ENCODE measurements at regions not wholly inside any gene's neighbourhood (a gene's known extent, or its start where the extent isn't known, plus 50 kb on each side); places are given as distances from the start of the nearest gene placed in this dataset.

- Histone ChIP-seq H3K9me2 (ENCODE audit: insufficient read depth) (no peaks in the 10 kb centered on the region), H3F3A (replicated peaks; ENCODE audit: low read depth) (no peaks in the 10 kb centered on the region), H3K27ac (ENCODE audit: low read depth) (no peak overlapping the region), H3K4me2 (no peak overlapping the region), H3K79me2 (replicated peaks; ENCODE audit: insufficient read depth) (no peaks in the 10 kb centered on the region), H3K4me1 (ENCODE audit: insufficient read depth) (no peaks in the 10 kb centered on the region), H3K4me3 (no peak overlapping the region), H3K27me3 (ENCODE audit: insufficient read depth) (no peaks in the 10 kb centered on the region), H2AFZ (peak overlapping the region; percentile 76), H4K20me1 (replicated peaks; ENCODE audit: insufficient read depth) (no peaks in the 10 kb centered on the region), H3K36me3 (ENCODE audit: insufficient read depth) (no peaks in the 10 kb centered on the region)
- H3K27me3 Mint-ChIP-seq (ENCODE audit: insufficient read depth, low read depth, poor library complexity), result peaks cover 5% of the 10 kb centered on the region
- DNase-seq (ENCODE audit: low spot score) (no peak), ATAC-seq (peak; percentile 26; the same call in 2 of the 3 replicates)
- no peaks in the 10 kb centered on the region; the same call in 1 of the 3 replicates for H3K9me3 Mint-ChIP-seq
- no peak for TF ChIP-seq ZNF331 (CRISPR knock-in tag; IDR thresholded peaks at IDR 0.05; ENCODE audit: low read depth)
- TF ChIP-seq ZNF114 (CRISPR knock-in tag; IDR thresholded peaks at IDR 0.05), result no peak
- no peak for TF ChIP-seq JUNB (IDR thresholded peaks at IDR 0.05; ENCODE audit: unreplicated experiment)
- TF ChIP-seq STAT1 (IDR thresholded peaks at IDR 0.05; ENCODE audit: unreplicated experiment), result no peak
- TF ChIP-seq EZH2phosphoT487 (IDR thresholded peaks at IDR 0.05; ENCODE audit: unreplicated experiment), result no peak
- no peak for TF ChIP-seq EZH2 (IDR thresholded peaks at IDR 0.05; ENCODE audit: low read depth, unreplicated experiment)
- no peak overlapping the region for H3K4me3 Mint-ChIP-seq
- H3K27ac Mint-ChIP-seq, result no peak overlapping the region
- no peaks in the 10 kb centered on the region; the same call in 2 of the 3 replicates for H3K36me3 Mint-ChIP-seq (ENCODE audit: low read depth)
- peaks cover 2% of the 10 kb centered on the region; the same call in 2 of the 3 replicates for H3K4me1 Mint-ChIP-seq
Observed at GRCh38 chr16:79430191-79430678, 170.3 kb downstream of the MAF start.

GRCh38 chr16:79429381-79430190, 171.0 kb downstream of the MAF start:
- Histone ChIP-seq H3K4me2 (no peak overlapping the region), H3K27me3 (ENCODE audit: insufficient read depth) (no peaks in the 10 kb centered on the region), H4K20me1 (replicated peaks; ENCODE audit: insufficient read depth) (no peaks in the 10 kb centered on the region), H3K9me2 (ENCODE audit: insufficient read depth) (no peaks in the 10 kb centered on the region), H2AFZ (peak overlapping the region; percentile 76), H3K79me2 (replicated peaks; ENCODE audit: insufficient read depth) (no peaks in the 10 kb centered on the region), H3K36me3 (ENCODE audit: insufficient read depth) (no peaks in the 10 kb centered on the region), H3K27ac (ENCODE audit: low read depth) (no peak overlapping the region), H3K4me3 (no peak overlapping the region), H3K4me1 (ENCODE audit: insufficient read depth) (no peaks in the 10 kb centered on the region), H3F3A (replicated peaks; ENCODE audit: low read depth) (no peaks in the 10 kb centered on the region)
- Mint-ChIP-seq H3K27me3 (ENCODE audit: insufficient read depth, low read depth, poor library complexity) (peaks cover 5% of the 10 kb centered on the region), H3K9me3 (no peaks in the 10 kb centered on the region; the same call in 1 of the 3 replicates), H3K27ac (no peak overlapping the region), H3K4me1 (peaks cover 2% of the 10 kb centered on the region; the same call in 2 of the 3 replicates), H3K36me3 (ENCODE audit: low read depth) (no peaks in the 10 kb centered on the region; the same call in 2 of the 3 replicates), H3K4me3 (no peak overlapping the region)
- ATAC-seq, result no peak; the same call in 2 of the 3 replicates
- TF ChIP-seq, protein P1, sequence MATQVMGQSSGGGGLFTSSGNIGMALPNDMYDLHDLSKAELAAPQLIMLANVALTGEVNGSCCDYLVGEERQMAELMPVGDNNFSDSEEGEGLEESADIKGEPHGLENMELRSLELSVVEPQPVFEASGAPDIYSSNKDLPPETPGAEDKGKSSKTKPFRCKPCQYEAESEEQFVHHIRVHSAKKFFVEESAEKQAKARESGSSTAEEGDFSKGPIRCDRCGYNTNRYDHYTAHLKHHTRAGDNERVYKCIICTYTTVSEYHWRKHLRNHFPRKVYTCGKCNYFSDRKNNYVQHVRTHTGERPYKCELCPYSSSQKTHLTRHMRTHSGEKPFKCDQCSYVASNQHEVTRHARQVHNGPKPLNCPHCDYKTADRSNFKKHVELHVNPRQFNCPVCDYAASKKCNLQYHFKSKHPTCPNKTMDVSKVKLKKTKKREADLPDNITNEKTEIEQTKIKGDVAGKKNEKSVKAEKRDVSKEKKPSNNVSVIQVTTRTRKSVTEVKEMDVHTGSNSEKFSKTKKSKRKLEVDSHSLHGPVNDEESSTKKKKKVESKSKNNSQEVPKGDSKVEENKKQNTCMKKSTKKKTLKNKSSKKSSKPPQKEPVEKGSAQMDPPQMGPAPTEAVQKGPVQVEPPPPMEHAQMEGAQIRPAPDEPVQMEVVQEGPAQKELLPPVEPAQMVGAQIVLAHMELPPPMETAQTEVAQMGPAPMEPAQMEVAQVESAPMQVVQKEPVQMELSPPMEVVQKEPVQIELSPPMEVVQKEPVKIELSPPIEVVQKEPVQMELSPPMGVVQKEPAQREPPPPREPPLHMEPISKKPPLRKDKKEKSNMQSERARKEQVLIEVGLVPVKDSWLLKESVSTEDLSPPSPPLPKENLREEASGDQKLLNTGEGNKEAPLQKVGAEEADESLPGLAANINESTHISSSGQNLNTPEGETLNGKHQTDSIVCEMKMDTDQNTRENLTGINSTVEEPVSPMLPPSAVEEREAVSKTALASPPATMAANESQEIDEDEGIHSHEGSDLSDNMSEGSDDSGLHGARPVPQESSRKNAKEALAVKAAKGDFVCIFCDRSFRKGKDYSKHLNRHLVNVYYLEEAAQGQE (IDR thresholded peaks at IDR 0.05; ENCODE audit: unreplicated experiment), result no peak
- TF ChIP-seq NANOG (IDR thresholded peaks at IDR 0.05; ENCODE audit: borderline replicate concordance) (no peak), ZNF331 (CRISPR knock-in tag; IDR thresholded peaks at IDR 0.05; ENCODE audit: low read depth) (no peak), ETS1 (IDR thresholded peaks at IDR 0.05) (no peak), CREB1 (CRISPR knock-in tag; IDR thresholded peaks at IDR 0.05; ENCODE audit: low read depth) (no peak), EZH2 (IDR thresholded peaks at IDR 0.05; ENCODE audit: low read depth, unreplicated experiment) (no peak), POLR2AphosphoS5 (IDR thresholded peaks at IDR 0.05; ENCODE audit: low read depth) (no peak), ZNF114 (CRISPR knock-in tag; IDR thresholded peaks at IDR 0.05) (no peak), EZH2phosphoT487 (IDR thresholded peaks at IDR 0.05; ENCODE audit: unreplicated experiment) (no peak)
- TF ChIP-seq, protein P2, sequence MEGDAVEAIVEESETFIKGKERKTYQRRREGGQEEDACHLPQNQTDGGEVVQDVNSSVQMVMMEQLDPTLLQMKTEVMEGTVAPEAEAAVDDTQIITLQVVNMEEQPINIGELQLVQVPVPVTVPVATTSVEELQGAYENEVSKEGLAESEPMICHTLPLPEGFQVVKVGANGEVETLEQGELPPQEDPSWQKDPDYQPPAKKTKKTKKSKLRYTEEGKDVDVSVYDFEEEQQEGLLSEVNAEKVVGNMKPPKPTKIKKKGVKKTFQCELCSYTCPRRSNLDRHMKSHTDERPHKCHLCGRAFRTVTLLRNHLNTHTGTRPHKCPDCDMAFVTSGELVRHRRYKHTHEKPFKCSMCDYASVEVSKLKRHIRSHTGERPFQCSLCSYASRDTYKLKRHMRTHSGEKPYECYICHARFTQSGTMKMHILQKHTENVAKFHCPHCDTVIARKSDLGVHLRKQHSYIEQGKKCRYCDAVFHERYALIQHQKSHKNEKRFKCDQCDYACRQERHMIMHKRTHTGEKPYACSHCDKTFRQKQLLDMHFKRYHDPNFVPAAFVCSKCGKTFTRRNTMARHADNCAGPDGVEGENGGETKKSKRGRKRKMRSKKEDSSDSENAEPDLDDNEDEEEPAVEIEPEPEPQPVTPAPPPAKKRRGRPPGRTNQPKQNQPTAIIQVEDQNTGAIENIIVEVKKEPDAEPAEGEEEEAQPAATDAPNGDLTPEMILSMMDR (conservative IDR thresholded peaks at IDR 0.05; ENCODE audit: low read depth in 2 of 2), result no peak
- no peak for DNase-seq (ENCODE audit: low spot score)
